ENCODE measurements at regions not wholly inside any gene's neighbourhood (a gene's known extent, or its start where the extent isn't known, plus 50 kb on each side); places are given as distances from the start of the nearest gene placed in this dataset.

- no peaks in the 10 kb centered on the region for H3K36me3 ChIP-seq
- DNase-seq = no peak
- no peak overlapping the region for H3K4me3 ChIP-seq
- H3K27me3 ChIP-seq = no peaks in the 10 kb centered on the region
- H3K9me3 ChIP-seq = no peaks in the 10 kb centered on the region
These were observed 219.1 kb upstream of the C14orf180 start for GRCh38 chr14:104360501-104360900.

GRCh38 chr14:104361101-104361591 is 218.4 kb upstream of the C14orf180 start:
- Histone ChIP-seq H3K9me3 (no peaks in the 10 kb centered on the region), H3K36me3 (no peaks in the 10 kb centered on the region), H3K27me3 (no peaks in the 10 kb centered on the region), H3K4me3 (no peak overlapping the region)
- DNase-seq = no peak

GRCh38 chr14:104361921-104362681 is 217.5 kb upstream of the C14orf180 start:
- DNase-seq = no peak
- H3K27me3 ChIP-seq = no peaks in the 10 kb centered on the region
- no peak overlapping the region for H3K4me3 ChIP-seq
- no peaks in the 10 kb centered on the region for H3K36me3 ChIP-seq
- no peaks in the 10 kb centered on the region for H3K9me3 ChIP-seq

GRCh38 chr14:104362761-104363605 is 216.6 kb upstream of the C14orf180 start:
- Histone ChIP-seq H3K36me3 (no peaks in the 10 kb centered on the region), H3K9me3 (no peaks in the 10 kb centered on the region), H3K4me3 (no peak overlapping the region), H3K27me3 (no peaks in the 10 kb centered on the region)
- DNase-seq = no peak

GRCh38 chr14:104363891-104364760 is 215.4 kb upstream of the C14orf180 start:
- Histone ChIP-seq H3K4me3 (no peak overlapping the region), H3K36me3 (no peaks in the 10 kb centered on the region), H3K27me3 (no peaks in the 10 kb centered on the region), H3K9me3 (no peaks in the 10 kb centered on the region)
- DNase-seq = no peak

GRCh38 chr14:104364830-104365229 is 214.7 kb upstream of the C14orf180 start:
- Histone ChIP-seq H3K27me3 (no peaks in the 10 kb centered on the region), H3K9me3 (no peaks in the 10 kb centered on the region), H3K4me3 (no peak overlapping the region), H3K36me3 (no peaks in the 10 kb centered on the region)
- DNase-seq = no peak

GRCh38 chr14:104366931-104367865 is 212.4 kb upstream of the C14orf180 start:
- Histone ChIP-seq H3K9me3 (no peaks in the 10 kb centered on the region), H3K36me3 (no peaks in the 10 kb centered on the region), H3K4me3 (no peak overlapping the region), H3K27me3 (no peaks in the 10 kb centered on the region)
- DNase-seq = no peak

DNA sequence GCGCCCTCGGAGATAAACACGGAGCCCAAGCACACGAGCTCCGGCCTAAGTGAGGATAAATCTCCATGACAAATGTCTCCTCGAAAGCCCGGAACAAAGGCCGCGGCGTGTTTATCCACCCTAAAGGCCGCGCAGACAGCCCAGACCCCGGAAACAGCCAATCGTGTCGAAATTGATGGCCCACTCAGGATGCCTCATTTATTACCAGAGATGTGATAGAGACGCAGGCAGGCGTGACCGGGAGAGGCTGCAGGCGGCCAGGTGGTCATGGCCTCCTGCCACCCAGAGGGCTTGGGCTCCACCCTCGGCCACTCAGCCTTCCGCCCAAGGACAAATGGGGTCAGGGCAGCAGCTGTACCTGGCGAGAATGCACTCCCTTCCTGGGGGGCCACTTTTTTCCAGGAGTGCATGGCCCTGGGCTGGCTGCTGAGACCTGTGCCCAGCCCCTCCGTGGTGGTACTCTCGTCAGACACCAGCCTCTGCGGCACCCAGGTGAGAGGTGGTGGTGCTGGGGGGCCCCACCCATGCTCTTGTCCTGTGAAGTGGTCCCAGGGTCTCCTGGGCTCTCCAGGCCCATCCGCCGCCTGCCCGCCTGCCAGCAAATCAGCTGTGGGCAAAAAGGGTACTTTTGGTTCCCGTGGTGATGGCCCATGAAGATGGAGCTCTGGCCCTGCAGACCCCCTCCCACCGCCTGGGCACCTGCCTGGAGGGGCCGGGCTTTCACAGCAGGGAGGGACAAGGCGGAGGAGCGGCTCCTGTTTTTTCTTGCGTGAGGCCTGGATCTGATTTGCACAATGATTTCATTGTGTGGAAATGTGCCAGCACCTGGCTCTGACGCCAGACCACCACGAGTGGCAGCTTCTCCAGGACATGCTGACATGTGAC is 211.5 kb upstream of the C14orf180 start:
- no peaks in the 10 kb centered on the region for H3K9me3 ChIP-seq
- H3K27me3 ChIP-seq = no peaks in the 10 kb centered on the region
- no peak overlapping the region for H3K4me3 ChIP-seq
- H3K36me3 ChIP-seq = no peaks in the 10 kb centered on the region
- DNase-seq = no peak

DNA sequence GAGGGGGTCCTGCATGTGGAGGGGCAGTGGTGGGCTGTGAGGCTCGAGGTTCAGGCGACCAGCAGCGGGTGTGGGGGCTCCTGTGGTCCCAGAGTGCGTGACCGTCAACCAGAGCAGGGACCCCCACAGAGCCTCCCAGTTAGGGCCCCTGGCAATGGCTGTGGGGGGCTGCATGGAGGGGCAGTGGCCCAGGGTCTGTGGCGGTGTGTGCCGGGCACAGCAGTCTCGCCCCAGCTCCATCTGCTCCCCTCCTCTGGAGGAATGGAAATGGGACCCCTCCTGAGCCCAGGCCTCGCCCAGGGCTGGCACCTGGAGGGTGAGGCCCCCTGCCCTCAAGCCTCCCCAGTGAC is 210.8 kb upstream of the C14orf180 start:
- no peaks in the 10 kb centered on the region for H3K9me3 ChIP-seq
- H3K27me3 ChIP-seq = no peaks in the 10 kb centered on the region
- H3K36me3 ChIP-seq = no peaks in the 10 kb centered on the region
- no peak overlapping the region for H3K4me3 ChIP-seq
- DNase-seq = no peak

DNA sequence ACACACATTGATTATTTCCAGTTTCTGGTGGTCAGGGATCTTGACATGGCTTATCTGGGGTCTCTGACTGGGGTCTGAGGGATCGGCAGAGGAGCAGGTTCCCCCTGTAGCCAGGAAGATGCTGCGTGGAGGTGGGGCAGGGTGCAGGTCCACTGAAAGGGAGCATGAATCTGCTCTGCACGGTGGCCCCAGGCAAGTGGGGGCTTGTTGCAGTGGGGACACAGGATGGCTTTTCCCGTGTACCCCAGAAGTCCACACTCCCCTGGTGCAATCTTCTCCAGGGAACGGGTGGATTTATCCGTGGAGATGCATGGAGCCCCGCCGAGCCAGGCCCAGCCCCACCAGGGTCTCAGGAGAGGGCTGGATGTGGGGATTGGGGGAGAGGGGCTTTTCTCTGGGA is 210.4 kb upstream of the C14orf180 start:
- DNase-seq = no peak
- H3K4me3 ChIP-seq = no peak overlapping the region
- H3K9me3 ChIP-seq = no peaks in the 10 kb centered on the region
- H3K36me3 ChIP-seq = no peaks in the 10 kb centered on the region
- no peaks in the 10 kb centered on the region for H3K27me3 ChIP-seq

GRCh38 chr14:104370256-104370870 is 209.2 kb upstream of the C14orf180 start:
- Histone ChIP-seq H3K36me3 (no peaks in the 10 kb centered on the region), H3K9me3 (no peaks in the 10 kb centered on the region), H3K27me3 (no peaks in the 10 kb centered on the region), H3K4me3 (no peak overlapping the region)
- no peak for DNase-seq

DNA sequence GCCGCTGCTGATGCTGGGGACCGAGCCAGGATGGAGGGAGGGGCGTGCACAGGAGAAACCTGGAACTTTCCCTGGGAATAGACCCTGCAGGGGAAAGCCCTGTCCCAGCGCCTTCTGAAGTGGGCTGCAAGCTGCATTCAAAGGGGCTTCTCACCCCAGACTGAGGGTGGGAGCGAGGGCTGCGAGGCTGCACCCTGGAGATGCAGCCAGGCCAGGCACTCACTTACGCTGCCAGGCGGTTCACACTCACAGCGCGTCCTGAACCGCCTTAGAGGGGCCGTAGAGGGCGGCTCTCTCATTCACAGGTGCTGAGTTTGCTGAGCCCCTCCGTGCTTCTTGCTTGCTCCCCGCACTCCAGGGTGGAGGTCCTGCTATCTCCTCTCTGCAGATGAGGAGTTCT is 208.5 kb upstream of the C14orf180 start:
- Histone ChIP-seq H3K9me3 (no peaks in the 10 kb centered on the region), H3K4me3 (no peak overlapping the region)

DNA sequence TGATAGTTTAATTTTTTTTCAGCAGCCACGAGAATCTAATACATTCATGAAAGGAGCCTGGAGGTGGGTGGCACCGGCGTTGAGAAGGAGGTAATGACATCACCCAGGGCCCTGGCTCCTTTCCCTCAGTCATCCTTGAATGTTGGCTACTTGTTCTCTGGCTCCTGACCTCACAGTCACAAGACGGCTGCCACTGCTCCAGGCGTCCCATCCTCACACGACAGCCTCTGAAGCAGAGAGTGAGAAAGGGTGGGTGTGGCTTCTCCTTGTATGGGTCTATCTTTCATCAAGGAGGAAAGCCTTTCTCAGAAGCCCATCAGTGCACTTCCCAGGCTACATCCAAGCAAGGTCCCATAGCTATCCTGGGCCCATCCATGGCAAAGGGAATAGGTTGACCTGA is 207.6 kb upstream of the C14orf180 start:
- no peaks in the 10 kb centered on the region for H3K36me3 ChIP-seq
- H3K9me3 ChIP-seq = no peaks in the 10 kb centered on the region
- H3K27me3 ChIP-seq = no peaks in the 10 kb centered on the region
- H3K4me3 ChIP-seq = no peak overlapping the region
- no peak for DNase-seq

More for the DNA sequence above, 208.5 kb upstream of the C14orf180 start:
- H3K27me3 ChIP-seq = no peaks in the 10 kb centered on the region
- H3K36me3 ChIP-seq = no peaks in the 10 kb centered on the region
- no peak for DNase-seq

- H3K4me3 ChIP-seq = no peak overlapping the region
- no peaks in the 10 kb centered on the region for H3K9me3 ChIP-seq
- H3K27me3 ChIP-seq = no peaks in the 10 kb centered on the region
- H3K36me3 ChIP-seq = no peaks in the 10 kb centered on the region
- no peak for DNase-seq
These were observed 207.0 kb upstream of the C14orf180 start for GRCh38 chr14:104372390-104373054.
